GM12891 (cell line): ENCODE measurements at regions not wholly inside any gene's neighbourhood (a gene's known extent, or its start where the extent isn't known, plus 50 kb on each side); places are given as distances from the start of the nearest gene placed in this dataset.

Experiments
- POLR2A ChIP-seq: IDR thresholded peaks from 2 replicates; pipeline ENCODE4 v1.6.1; 2011; ENCODE audit warnings: low read depth, low read length, control low read depth
- POLR2AphosphoS5 ChIP-seq: IDR thresholded peaks from 2 replicates; pipeline ENCODE4 v1.6.1; 2011; ENCODE audit warnings: low read depth, low read length, control low read depth
- POU2F2 ChIP-seq: IDR thresholded peaks from 2 replicates; pipeline ENCODE4 v1.6.1; 2011; ENCODE audit warnings: low read depth, mild to moderate bottlenecking, control low read depth, low read length, moderate library complexity
- SPI1 ChIP-seq: IDR thresholded peaks from 2 replicates; pipeline ENCODE4 v1.6.1; 2011; ENCODE audit warnings: low read depth, low read length, control low read depth
- TAF1 ChIP-seq: IDR thresholded peaks from 2 replicates; pipeline ENCODE4 v1.6.1; 2011; ENCODE audit warnings: low read depth, low read length, control low read depth

DNA sequence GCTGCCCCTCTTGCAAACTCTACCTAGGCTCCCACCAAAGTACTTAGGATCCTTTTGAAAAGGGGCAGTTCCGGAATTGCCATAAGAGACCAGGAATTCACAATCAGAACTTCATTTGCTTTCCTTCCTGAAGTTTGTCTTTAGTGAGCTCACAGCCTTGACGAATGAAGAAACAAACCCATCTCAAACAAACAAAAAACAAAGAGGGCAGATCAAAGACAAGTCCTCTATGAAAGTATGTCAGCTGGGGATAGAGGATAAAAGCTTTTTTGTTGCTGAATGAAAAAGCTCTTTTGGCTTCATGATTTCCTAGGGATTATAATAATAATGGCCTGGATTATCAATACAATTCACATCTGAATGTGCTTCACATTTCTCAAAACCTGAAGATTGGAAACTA, 357.9 kb upstream of the DUSP10 start:
- TF ChIP-seq SPI1 (no peak), TAF1 (no peak), POLR2A (no peak), POLR2AphosphoS5 (no peak), POU2F2 (no peak)
